ENCODE measurements at regions not wholly inside any gene's neighbourhood (a gene's known extent, or its start where the extent isn't known, plus 50 kb on each side); places are given as distances from the start of the nearest gene placed in this dataset.

DNA sequence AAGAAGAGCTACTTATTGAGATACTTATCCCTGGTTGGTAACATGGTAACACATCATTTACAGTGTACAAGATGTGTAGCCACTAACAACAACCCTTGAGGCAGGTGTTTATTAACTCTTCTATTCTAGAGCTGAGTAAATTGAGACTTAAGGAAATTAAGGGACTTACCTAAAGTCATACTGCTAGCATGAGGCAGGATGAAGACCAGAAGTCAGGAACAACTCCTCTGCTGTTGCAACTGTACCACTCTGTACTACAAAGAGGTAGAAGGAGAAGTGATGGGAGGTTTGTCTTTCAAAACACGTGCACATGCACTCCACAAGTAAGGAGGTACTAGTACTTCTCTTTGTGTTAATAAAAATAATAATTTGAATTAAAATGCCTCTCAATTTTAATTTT, 79.9 kb downstream of the LLPH start (continued):
- TF ChIP-seq PBX3 (IDR thresholded peaks at IDR 0.05; ENCODE audit: insufficient replicate concordance, low read depth, low read length) (no peak), SIN3A (IDR thresholded peaks at IDR 0.05; ENCODE audit: low read depth, low read length) (no peak), IRF4 (IDR thresholded peaks at IDR 0.05; ENCODE audit: low read depth, low read length) (peak; percentile 50), EGR1 (IDR thresholded peaks at IDR 0.05; ENCODE audit: borderline replicate concordance in 1 of 2, low read depth in 2 of 2, low read length in 2 of 2) (no peak), ZBTB33 (IDR thresholded peaks at IDR 0.05) (no peak), STAT3 (IDR thresholded peaks at IDR 0.05; ENCODE audit: low read depth, low read length) (no peak), E2F4 (IDR thresholded peaks at IDR 0.05; ENCODE audit: low read depth, low read length) (no peak), BHLHE40 (IDR thresholded peaks at IDR 0.05; ENCODE audit: borderline replicate concordance in 1 of 2, low read depth in 2 of 2, low read length in 1 of 2) (peak; percentile 69 to 77), MXI1 (IDR thresholded peaks at IDR 0.05; ENCODE audit: low read depth, low read length) (no peak), RELA (IDR thresholded peaks at IDR 0.05; ENCODE audit: borderline replicate concordance, partially characterized antibody) (no peak)
- TF ChIP-seq, protein P1, sequence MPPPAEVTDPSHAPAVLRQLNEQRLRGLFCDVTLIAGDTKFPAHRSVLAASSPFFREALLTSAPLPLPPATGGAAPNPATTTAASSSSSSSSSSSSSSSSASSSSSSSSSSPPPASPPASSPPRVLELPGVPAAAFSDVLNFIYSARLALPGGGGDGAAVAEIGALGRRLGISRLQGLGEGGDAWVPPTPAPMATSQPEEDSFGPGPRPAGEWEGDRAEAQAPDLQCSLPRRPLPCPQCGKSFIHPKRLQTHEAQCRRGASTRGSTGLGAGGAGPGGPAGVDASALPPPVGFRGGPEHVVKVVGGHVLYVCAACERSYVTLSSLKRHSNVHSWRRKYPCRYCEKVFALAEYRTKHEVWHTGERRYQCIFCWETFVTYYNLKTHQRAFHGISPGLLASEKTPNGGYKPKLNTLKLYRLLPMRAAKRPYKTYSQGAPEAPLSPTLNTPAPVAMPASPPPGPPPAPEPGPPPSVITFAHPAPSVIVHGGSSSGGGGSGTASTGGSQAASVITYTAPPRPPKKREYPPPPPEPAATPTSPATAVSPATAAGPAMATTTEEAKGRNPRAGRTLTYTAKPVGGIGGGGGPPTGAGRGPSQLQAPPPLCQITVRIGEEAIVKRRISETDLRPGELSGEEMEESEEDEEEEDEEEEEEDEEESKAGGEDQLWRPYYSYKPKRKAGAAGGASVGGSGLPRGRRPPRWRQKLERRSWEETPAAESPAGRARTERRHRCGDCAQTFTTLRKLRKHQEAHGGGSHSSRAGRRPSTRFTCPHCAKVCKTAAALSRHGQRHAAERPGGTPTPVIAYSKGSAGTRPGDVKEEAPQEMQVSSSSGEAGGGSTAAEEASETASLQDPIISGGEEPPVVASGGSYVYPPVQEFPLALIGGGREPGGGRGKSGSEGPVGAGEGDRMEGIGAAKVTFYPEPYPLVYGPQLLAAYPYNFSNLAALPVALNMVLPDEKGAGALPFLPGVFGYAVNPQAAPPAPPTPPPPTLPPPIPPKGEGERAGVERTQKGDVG (CRISPR knock-in tag; IDR thresholded peaks at IDR 0.05) = no peak
- TF ChIP-seq, protein P2, sequence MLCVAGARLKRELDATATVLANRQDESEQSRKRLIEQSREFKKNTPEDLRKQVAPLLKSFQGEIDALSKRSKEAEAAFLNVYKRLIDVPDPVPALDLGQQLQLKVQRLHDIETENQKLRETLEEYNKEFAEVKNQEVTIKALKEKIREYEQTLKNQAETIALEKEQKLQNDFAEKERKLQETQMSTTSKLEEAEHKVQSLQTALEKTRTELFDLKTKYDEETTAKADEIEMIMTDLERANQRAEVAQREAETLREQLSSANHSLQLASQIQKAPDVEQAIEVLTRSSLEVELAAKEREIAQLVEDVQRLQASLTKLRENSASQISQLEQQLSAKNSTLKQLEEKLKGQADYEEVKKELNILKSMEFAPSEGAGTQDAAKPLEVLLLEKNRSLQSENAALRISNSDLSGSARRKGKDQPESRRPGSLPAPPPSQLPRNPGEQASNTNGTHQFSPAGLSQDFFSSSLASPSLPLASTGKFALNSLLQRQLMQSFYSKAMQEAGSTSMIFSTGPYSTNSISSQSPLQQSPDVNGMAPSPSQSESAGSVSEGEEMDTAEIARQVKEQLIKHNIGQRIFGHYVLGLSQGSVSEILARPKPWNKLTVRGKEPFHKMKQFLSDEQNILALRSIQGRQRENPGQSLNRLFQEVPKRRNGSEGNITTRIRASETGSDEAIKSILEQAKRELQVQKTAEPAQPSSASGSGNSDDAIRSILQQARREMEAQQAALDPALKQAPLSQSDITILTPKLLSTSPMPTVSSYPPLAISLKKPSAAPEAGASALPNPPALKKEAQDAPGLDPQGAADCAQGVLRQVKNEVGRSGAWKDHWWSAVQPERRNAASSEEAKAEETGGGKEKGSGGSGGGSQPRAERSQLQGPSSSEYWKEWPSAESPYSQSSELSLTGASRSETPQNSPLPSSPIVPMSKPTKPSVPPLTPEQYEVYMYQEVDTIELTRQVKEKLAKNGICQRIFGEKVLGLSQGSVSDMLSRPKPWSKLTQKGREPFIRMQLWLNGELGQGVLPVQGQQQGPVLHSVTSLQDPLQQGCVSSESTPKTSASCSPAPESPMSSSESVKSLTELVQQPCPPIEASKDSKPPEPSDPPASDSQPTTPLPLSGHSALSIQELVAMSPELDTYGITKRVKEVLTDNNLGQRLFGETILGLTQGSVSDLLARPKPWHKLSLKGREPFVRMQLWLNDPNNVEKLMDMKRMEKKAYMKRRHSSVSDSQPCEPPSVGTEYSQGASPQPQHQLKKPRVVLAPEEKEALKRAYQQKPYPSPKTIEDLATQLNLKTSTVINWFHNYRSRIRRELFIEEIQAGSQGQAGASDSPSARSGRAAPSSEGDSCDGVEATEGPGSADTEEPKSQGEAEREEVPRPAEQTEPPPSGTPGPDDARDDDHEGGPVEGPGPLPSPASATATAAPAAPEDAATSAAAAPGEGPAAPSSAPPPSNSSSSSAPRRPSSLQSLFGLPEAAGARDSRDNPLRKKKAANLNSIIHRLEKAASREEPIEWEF (IDR thresholded peaks at IDR 0.05; ENCODE audit: insufficient replicate concordance, low read depth, low read length) = no peak
- TF ChIP-seq, protein P3, sequence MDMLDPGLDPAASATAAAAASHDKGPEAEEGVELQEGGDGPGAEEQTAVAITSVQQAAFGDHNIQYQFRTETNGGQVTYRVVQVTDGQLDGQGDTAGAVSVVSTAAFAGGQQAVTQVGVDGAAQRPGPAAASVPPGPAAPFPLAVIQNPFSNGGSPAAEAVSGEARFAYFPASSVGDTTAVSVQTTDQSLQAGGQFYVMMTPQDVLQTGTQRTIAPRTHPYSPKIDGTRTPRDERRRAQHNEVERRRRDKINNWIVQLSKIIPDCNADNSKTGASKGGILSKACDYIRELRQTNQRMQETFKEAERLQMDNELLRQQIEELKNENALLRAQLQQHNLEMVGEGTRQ (IDR thresholded peaks at IDR 0.05; ENCODE audit: borderline replicate concordance, low read depth, low read length) = no peak
- TF ChIP-seq, protein P4, sequence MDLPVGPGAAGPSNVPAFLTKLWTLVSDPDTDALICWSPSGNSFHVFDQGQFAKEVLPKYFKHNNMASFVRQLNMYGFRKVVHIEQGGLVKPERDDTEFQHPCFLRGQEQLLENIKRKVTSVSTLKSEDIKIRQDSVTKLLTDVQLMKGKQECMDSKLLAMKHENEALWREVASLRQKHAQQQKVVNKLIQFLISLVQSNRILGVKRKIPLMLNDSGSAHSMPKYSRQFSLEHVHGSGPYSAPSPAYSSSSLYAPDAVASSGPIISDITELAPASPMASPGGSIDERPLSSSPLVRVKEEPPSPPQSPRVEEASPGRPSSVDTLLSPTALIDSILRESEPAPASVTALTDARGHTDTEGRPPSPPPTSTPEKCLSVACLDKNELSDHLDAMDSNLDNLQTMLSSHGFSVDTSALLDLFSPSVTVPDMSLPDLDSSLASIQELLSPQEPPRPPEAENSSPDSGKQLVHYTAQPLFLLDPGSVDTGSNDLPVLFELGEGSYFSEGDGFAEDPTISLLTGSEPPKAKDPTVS (IDR thresholded peaks at IDR 0.05; ENCODE audit: low read depth, low read length) = no peak
